HG02943 (cell line): ENCODE measurements at regions not wholly inside any gene's neighbourhood (a gene's known extent, or its start where the extent isn't known, plus 50 kb on each side); places are given as distances from the start of the nearest gene placed in this dataset.
"Not testable (repeated sequence)": the region's sequence is repeated elsewhere in the genome, so short reads cannot be mapped to it uniquely, and the experiment has no call there.

Source experiments
- ATAC-seq: cut with Tn5 transposase; IDR thresholded peaks from one replicate; pipeline ENCODE4 v1.9.1; 2021; ENCODE audit warnings: mild to moderate bottlenecking, low read depth, moderate library complexity; ENCODE audit not compliant: unreplicated experiment

- ATAC-seq: not testable (repeated sequence)
Observed at GRCh38 chr7:149991652-149992302, 118.0 kb downstream of the ATP6V0E2 start.

DNA sequence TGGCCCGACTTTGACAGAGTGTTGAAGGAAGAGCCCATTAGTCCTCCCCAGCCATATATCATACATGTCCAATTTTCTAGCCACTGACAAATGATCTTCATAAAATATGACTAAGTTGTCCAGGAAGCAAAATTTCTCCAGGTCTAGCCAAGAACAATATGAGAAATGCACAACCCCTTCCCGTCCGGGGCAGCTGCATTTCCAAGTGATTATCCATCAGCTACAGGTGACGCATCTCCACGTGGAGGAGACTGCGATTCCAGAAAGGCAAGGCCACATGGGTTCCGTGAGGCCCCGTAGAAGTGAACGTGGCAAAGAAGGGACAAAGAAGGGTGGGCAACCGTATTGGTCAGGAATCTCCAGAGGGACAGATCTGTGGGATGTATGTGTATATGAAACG is 118.6 kb downstream of the ATP6V0E2 start:
- not testable (repeated sequence) for ATAC-seq

DNA sequence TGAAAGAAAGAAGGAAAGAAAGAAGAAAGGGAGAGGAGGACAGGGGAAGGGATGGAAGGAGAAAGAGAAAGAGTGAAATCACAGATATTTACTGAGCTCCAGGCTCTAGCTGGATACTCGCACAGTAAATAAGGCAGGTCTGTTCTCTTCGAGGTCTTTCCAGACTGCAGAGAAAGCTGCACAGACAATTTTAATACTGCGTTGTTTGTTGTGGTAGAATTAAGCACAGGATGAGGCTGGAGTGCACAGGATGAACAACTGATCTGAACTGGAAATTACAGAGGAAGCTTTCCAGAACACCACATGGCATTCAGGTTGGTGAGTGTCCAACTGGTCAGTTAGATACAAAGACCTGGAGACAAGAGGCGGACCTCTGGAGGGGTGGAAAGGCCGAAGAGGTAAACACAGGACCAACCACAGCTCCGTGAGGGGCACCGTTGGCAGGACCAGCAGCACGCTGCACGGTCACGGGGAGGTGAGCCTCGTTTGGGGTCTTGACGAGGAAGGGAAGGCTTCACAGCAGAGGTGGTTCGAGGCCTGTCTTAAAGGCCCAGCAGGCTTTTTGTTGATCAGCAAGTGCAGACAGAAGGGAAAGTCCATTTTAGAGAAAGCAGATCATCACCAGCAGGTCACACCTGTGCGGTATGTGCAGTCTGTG is 121.7 kb downstream of the ATP6V0E2 start:
- ATAC-seq: not testable (repeated sequence)

- ATAC-seq: not testable (repeated sequence)
Observed at GRCh38 chr7:150000780-150001599, 127.2 kb downstream of the ATP6V0E2 start.

DNA sequence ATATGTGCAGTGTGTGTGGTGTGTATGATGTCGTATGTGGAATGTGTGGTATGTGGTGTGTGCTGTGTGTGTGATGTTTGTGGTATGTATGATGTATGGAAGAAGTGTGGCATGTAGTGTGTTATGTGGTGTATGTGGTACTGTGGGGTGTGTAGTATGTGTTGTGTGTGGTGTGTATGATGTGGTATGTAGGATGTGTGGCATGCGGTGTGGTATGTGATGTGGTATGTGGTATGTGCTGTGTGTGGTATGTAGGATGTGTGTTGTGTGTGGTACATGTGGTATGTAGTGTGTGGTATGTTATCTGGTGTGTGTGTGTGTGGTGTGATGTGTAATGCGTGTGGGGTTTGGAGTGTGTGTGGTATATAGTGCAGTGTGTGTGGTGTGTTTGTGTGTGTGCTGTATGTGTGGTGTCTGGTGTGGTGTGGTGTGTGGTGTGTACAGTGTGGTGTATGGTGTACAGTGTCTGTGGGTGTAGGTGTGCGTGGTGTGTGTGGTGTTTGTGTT is 129.6 kb downstream of the ATP6V0E2 start:
- ATAC-seq: no peak

- ATAC-seq: not testable (repeated sequence)
Observed at GRCh38 chr7:150003973-150004372, 130.2 kb downstream of the ATP6V0E2 start.

DNA sequence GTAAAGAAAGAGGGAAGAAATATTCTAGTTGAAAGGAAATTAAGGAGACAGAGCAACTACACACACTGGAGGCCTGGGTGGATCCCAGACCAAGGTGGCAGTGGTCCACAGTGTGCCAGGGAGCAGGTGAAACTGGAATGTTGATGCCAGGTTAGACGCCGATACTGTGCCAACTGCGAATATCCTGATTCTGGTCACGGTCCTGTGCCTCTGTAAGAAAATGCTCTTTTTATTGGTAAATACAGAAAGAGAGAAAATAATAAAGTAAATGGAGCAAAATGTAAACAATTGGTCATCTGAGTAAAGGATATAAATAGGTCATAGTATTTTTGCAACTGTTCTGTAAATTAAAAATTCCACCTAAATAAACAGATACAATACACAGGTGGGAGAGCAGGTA is 131.1 kb downstream of the ATP6V0E2 start:
- ATAC-seq: not testable (repeated sequence)

DNA sequence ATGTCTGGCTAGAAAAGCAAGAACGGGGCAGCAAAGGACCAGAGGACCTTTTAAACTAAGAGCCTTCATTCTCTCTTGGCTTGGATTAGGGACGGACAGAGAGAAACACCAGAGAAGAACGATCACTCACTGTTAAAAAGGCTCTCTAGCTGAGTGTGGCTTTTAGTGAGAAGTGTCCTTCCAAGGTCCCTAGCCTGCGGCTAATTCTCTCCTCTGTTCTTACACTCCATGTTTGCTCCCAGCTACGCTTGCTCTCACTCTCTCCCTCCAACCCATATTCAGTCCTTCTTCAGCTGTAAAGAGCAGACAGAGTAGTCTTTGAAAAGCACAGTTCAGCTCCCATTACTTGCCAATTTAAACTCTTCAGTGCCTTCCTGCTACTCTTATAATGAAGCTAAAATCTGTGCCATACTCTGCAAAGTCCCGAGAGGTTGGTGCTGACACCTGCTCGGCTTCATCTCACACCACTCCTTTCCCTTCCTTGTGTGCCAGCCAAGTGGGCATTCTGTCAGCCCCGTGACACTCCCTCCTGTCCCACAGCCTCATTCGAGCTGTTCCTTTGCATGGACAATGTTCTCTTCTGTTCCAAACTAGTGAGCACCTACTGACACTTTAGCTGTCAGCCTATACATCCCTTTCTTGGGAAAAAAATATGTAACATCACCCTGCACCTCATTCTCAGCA is 136.0 kb downstream of the ATP6V0E2 start:
- not testable (repeated sequence) for ATAC-seq

DNA sequence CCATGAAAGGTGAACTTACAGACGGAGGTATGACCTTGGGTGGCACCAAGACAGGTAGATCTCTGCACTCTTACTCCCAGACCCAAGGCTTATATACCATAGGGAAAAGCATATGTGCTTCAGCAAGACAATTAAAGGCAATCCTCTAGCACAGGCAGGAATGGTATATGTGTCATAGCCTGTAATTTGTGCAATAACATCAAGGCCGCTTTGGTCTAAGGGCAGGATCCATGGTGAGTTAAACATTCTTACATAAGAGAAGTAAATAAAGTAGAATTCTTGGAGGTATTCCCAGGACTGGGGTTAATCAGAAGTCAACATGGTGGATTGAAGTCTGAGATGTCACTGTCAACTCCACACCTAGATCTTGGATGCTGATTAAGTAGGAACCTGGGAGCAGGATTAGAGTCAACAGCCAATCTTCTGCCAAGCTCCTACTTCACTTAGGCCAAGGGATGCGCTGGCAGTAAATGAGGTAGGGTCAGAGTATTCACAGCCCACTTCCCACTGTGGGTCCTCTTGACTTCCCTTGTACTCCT is 143.0 kb downstream of the ATP6V0E2 start:
- ATAC-seq: not testable (repeated sequence)

DNA sequence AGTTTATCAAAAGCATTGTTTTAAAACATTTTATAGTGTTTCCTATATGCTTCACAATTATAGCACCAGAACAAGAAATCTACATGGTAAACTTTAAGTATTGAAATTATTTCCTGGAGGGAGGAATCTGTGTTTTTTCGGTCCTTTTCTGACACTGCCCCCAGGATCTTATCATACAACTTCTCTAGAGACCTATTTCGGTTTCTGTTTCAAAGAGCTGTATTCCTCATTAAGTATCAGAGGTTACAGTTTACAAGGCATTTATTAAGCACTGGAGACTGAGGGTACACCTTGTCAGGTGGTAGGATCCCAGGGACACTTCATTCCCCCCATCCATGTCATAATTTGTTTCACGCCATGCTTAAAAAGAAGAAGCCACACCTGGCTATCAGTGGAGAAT is 146.4 kb downstream of the ATP6V0E2 start:
- ATAC-seq: not testable (repeated sequence)

- not testable (repeated sequence) for ATAC-seq
Observed at GRCh38 chr7:150024550-150025490, 151.1 kb downstream of the ATP6V0E2 start.

DNA sequence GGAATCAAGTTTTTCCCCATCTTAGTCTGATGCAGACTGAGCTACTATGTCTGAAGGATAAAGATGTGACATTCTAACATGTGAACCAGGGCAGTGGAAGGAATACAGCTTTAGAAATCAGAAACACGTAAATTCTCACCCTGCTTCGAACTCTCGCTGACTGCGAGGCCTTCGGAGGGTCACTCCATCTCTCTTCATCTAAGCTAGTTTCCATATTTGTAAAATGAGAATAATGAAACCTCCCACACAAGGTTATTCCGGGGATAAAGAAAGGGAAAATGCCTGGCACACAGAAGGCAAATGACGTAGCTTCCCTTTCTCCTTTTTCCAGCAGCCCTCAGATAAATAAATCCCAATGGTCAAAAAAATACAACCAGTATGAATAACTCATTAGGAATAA is 152.0 kb downstream of the ATP6V0E2 start:
- ATAC-seq: not testable (repeated sequence)

DNA sequence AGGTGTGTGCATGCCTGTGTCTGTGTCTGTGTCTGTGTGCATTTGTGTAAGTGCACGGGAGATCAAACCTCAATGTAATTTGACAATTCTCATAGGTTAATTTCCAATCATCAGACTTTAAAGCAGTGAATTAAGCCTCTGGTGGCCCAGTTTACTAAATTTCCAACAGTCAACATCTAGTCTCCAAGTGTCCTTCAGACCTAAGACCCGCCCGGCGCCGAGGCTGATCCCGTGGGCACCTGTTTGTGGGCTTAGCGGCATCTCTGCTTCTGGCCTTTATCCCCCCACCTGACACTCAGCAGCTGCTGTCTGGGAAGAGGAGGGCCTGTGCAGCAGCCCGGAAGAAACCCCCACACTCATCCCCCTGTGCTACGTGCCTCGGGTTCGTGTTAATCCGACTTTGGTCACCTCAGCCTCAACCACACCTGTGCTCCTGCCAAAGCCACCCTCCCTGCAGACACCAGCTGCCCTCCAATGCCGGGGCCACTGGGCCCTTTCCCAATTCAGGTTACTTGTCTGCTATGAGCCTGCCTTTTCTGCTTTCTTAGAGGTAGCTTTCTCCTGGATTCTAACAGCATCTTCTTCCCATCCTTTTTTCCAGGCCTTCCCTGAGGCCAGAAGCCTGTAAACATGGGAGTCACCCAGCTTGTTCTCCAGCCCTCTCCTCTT is 154.7 kb downstream of the ATP6V0E2 start:
- ATAC-seq: not testable (repeated sequence)

DNA sequence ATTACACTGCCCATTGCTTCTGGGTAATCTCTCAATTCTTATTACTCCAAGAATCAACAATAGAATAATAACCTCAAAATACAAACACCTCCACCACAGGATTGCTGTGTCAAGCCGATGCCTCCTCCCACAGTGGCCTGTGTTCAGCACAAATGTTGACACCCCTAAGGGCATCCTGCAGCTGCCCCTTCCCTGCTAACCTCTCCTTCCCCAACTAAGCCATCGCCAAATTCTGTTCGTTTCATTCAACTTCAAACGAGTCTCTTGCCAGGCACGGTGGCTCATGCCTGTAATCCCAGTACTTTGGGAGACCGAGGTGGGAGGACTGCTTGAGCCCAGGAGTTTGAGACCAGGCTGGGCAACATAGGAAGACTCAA is 155.2 kb downstream of the ATP6V0E2 start:
- ATAC-seq: not testable (repeated sequence)

GRCh38 chr7:150031733-150032132 is 158.0 kb downstream of the ATP6V0E2 start:
- ATAC-seq: not testable (repeated sequence)

- ATAC-seq: not testable (repeated sequence)
Observed at GRCh38 chr7:150033711-150034110, 159.9 kb downstream of the ATP6V0E2 start.

GRCh38 chr7:150035769-150036168 is 162.0 kb downstream of the ATP6V0E2 start:
- ATAC-seq: not testable (repeated sequence)

GRCh38 chr7:150039061-150039460 is 165.3 kb downstream of the ATP6V0E2 start:
- not testable (repeated sequence) for ATAC-seq
